H9 (cell line): ENCODE measurements at regions not wholly inside any gene's neighbourhood (a gene's known extent, or its start where the extent isn't known, plus 50 kb on each side); places are given as distances from the start of the nearest gene placed in this dataset.

Experiments
- DNase-seq: peaks from one replicate; pipeline ENCODE4 v3.0.0-alpha.2; 2017
- H2AFZ ChIP-seq: one replicate; pipeline ENCODE4 v1.6.1; 2013; ENCODE audit warnings: mild to moderate bottlenecking, low read length, control low read depth, moderate library complexity
- H2AK5ac ChIP-seq: 2 replicates; pipeline ENCODE4 v1.6.1; 2013; ENCODE audit warnings: low read length, control low read depth, mixed read lengths; ENCODE audit not compliant: insufficient read length
- H2BK120ac ChIP-seq: one replicate; pipeline ENCODE4 v1.6.1; 2013; ENCODE audit warnings: low read depth, mild to moderate bottlenecking, low read length, control low read depth, inconsistent platforms; ENCODE audit not compliant: poor library complexity, severe bottlenecking
- H2BK12ac ChIP-seq: 2 replicates; pipeline ENCODE4 v1.6.1; 2013; ENCODE audit warnings: low read length, control low read depth, mixed read lengths, low read depth; ENCODE audit not compliant: insufficient read length
- H2BK15ac ChIP-seq: 2 replicates; pipeline ENCODE4 v1.6.1; 2013; ENCODE audit warnings: low read depth, low read length, control low read depth
- H2BK20ac ChIP-seq: one replicate; pipeline ENCODE4 v1.6.1; 2013; ENCODE audit warnings: low read depth, mild to moderate bottlenecking, low read length, control low read depth, inconsistent platforms; ENCODE audit not compliant: poor library complexity, severe bottlenecking
- H2BK5ac ChIP-seq: 2 replicates; pipeline ENCODE4 v1.6.1; 2013; ENCODE audit warnings: low read length, control low read depth, mixed read lengths; ENCODE audit not compliant: insufficient read length
- H3K14ac ChIP-seq: 2 replicates; pipeline ENCODE4 v1.6.1; 2013; ENCODE audit warnings: low read length, control low read depth; ENCODE audit not compliant: insufficient read depth
- H3K18ac ChIP-seq: 2 replicates; pipeline ENCODE4 v1.6.1; 2013; ENCODE audit warnings: low read depth, mild to moderate bottlenecking, mixed read lengths, low read length, control low read depth; ENCODE audit not compliant: insufficient read length
- H3K23ac ChIP-seq: 2 replicates; pipeline ENCODE4 v1.6.1; 2013; ENCODE audit warnings: low read length, control low read depth, mixed read lengths, low read depth; ENCODE audit not compliant: insufficient read length
- H3K23me2 ChIP-seq: 2 replicates; pipeline ENCODE4 v1.6.1; 2013; ENCODE audit warnings: low read depth, mild to moderate bottlenecking, mixed read lengths, low read length, control low read depth; ENCODE audit not compliant: insufficient read length, poor library complexity, severe bottlenecking
- H3K27ac ChIP-seq: 2 replicates; pipeline ENCODE4 v1.5.1; 2013; ENCODE audit warnings: low read length, control low read depth, mixed read lengths, low read depth; ENCODE audit not compliant: insufficient read length
- H3K27me3 ChIP-seq: 2 replicates; pipeline ENCODE4 v1.6.1; 2013; ENCODE audit warnings: low read length, control low read depth, inconsistent platforms; ENCODE audit not compliant: insufficient read depth
- H3K4ac ChIP-seq: 2 replicates; pipeline ENCODE4 v1.6.1; 2013; ENCODE audit warnings: low read depth, mild to moderate bottlenecking, control low read depth, inconsistent platforms, low read length, moderate library complexity
- H3K4me1 ChIP-seq: 2 replicates; pipeline ENCODE4 v1.6.1; 2013; ENCODE audit warnings: low read length, control low read depth, inconsistent platforms; ENCODE audit not compliant: insufficient read depth
- H3K4me2 ChIP-seq: 2 replicates; pipeline ENCODE4 v1.6.1; 2013; ENCODE audit warnings: low read length, control low read depth, mixed read lengths; ENCODE audit not compliant: insufficient read length, insufficient read depth
- H3K56ac ChIP-seq: 2 replicates; pipeline ENCODE4 v1.6.1; 2013; ENCODE audit warnings: low read depth, mild to moderate bottlenecking, mixed read lengths, low read length, control low read depth; ENCODE audit not compliant: insufficient read length
- H3K79me1 ChIP-seq: 2 replicates; pipeline ENCODE4 v1.6.1; 2013; ENCODE audit warnings: low read depth, mild to moderate bottlenecking, moderate library complexity, low read length, control low read depth, inconsistent platforms; ENCODE audit not compliant: insufficient read depth, poor library complexity, severe bottlenecking
- H3K79me2 ChIP-seq: 2 replicates; pipeline ENCODE4 v1.6.1; 2013; ENCODE audit warnings: low read length, control low read depth, inconsistent platforms; ENCODE audit not compliant: insufficient read depth
- H3K9ac ChIP-seq: 2 replicates; pipeline ENCODE4 v1.6.1; 2013; ENCODE audit warnings: low read length, control low read depth, mixed read lengths; ENCODE audit not compliant: insufficient read length; ENCODE audit errors: extremely low read depth
- H3K9me3 ChIP-seq: one replicate; pipeline ENCODE4 v1.6.1; 2013; ENCODE audit warnings: low read depth, low read length, inconsistent platforms; ENCODE audit not compliant: control insufficient read depth
- H3T11ph ChIP-seq: one replicate; pipeline ENCODE4 v1.6.1; 2013; ENCODE audit warnings: mild to moderate bottlenecking, low read length, control low read depth, inconsistent platforms
- H4K20me1 ChIP-seq: one replicate; pipeline ENCODE4 v1.6.1; 2013; ENCODE audit not compliant: control insufficient read depth, insufficient read length, insufficient read depth
- H4K5ac ChIP-seq: 2 replicates; pipeline ENCODE4 v1.6.1; 2013; ENCODE audit warnings: low read depth, mild to moderate bottlenecking, mixed read lengths, low read length, control low read depth; ENCODE audit not compliant: insufficient read length
- H4K8ac ChIP-seq: replicated peaks from 2 replicates; pipeline ENCODE4 v1.6.1; 2013; ENCODE audit warnings: low read length, control low read depth, mixed read lengths, low read depth; ENCODE audit not compliant: insufficient read length
- H4K91ac ChIP-seq: 2 replicates; pipeline ENCODE4 v1.6.1; 2013; ENCODE audit warnings: low read depth, mild to moderate bottlenecking, moderate library complexity, mixed read lengths, low read length, control low read depth; ENCODE audit not compliant: insufficient read length
- H3K27ac Mint-ChIP-seq, 3 experiments: 2 replicates in 2 of 3; 3 replicates in 1 of 3; pipeline ENCODE4 v1.8.0; 2020 to 2021; ENCODE audit warnings: mixed read lengths in 3 of 3, mild to moderate bottlenecking in 1 of 3, moderate library complexity in 1 of 3
- H3K27me3 Mint-ChIP-seq: 2 replicates; pipeline ENCODE4 v1.8.0; 2021; ENCODE audit warnings: low read depth, mild to moderate bottlenecking, moderate library complexity, mixed read lengths
- H3K36me3 Mint-ChIP-seq, 3 experiments: 2 replicates in 2 of 3; 3 replicates in 1 of 3; pipeline ENCODE4 v1.8.0; 2020 to 2021; ENCODE audit warnings: low read depth in 3 of 3, mixed read lengths in 3 of 3; ENCODE audit not compliant: insufficient read depth in 1 of 3
- H3K4me1 Mint-ChIP-seq, 2 experiments: 2 replicates each; pipeline ENCODE4 v1.8.0; 2020; ENCODE audit warnings: mixed read lengths in 2 of 2
- H3K4me3 Mint-ChIP-seq, 2 experiments: 2 replicates in 1 of 2; 3 replicates in 1 of 2; pipeline ENCODE4 v1.8.0; 2020 to 2021; ENCODE audit warnings: mild to moderate bottlenecking in 2 of 2, mixed read lengths in 2 of 2, moderate library complexity in 1 of 2
- H3K9me3 Mint-ChIP-seq, 2 experiments: 2 replicates in 1 of 2; 3 replicates in 1 of 2; pipeline ENCODE4 v1.8.0; 2020; ENCODE audit warnings: mild to moderate bottlenecking in 2 of 2, mixed read lengths in 2 of 2, moderate library complexity in 1 of 2
- WGBS: extraction: QIAGEN DNeasy Blood & Tissue Kit; methylation state at CpG from one replicate; pipeline ENCODE4 v1.1.7; 2013; ENCODE audit warnings: missing lambda C conversion rate, low lambda C conversion rate, mixed read lengths; ENCODE audit not compliant: insufficient read length; ENCODE audit errors: extremely low coverage; 5-methylcytosine and 5-hydroxymethylcytosine counted together
- TF ChIP-seq, protein P1 (sequence below): fragments of 200-600 bp; sonication (generic); conservative IDR thresholded peaks from 3 replicates; pipeline ENCODE4 v1.8.0; 2021; ENCODE audit warnings: antibody characterized with exemption, mild to moderate bottlenecking

- H4K20me1 ChIP-seq = no peaks in the 10 kb centered on the region
- no peak for DNase-seq
- H3K79me2 ChIP-seq = no peaks in the 10 kb centered on the region
- Mint-ChIP-seq H3K27ac (no peak overlapping the region), H3K4me1 (no peaks in the 10 kb centered on the region), H3K27me3 (no peaks in the 10 kb centered on the region), H3K36me3 (no peaks in the 10 kb centered on the region), H3K4me3 (no peak overlapping the region), H3K9me3 (no peaks in the 10 kb centered on the region; a peak in 1 of 5 replicates)
- H3T11ph ChIP-seq = no peak overlapping the region
- no peaks in the 10 kb centered on the region for H3K27me3 ChIP-seq
- no peak overlapping the region for H2BK5ac ChIP-seq
- no peak overlapping the region for H2BK15ac ChIP-seq
- no peak overlapping the region for H3K23ac ChIP-seq
- no peaks in the 10 kb centered on the region for H3K9me3 ChIP-seq
- H3K9ac ChIP-seq = no peak overlapping the region
- H4K8ac ChIP-seq = no peak overlapping the region
- no peak overlapping the region for H4K91ac ChIP-seq
- H3K4me2 ChIP-seq = no peak overlapping the region
- H4K5ac ChIP-seq = no peak overlapping the region
- H3K27ac ChIP-seq = no peak overlapping the region
- H3K23me2 ChIP-seq = no peaks in the 10 kb centered on the region
- no peak overlapping the region for H3K14ac ChIP-seq
- no peak overlapping the region for H3K18ac ChIP-seq
- H2BK20ac ChIP-seq = no peak overlapping the region
- no peak overlapping the region for H2BK12ac ChIP-seq
- H3K56ac ChIP-seq = no peak overlapping the region
- no peaks in the 10 kb centered on the region for H3K79me1 ChIP-seq
- no CpG with 5 or more reads among the region's 3 CpGs for WGBS
- H2BK120ac ChIP-seq = no peak overlapping the region
- TF ChIP-seq, protein P1, sequence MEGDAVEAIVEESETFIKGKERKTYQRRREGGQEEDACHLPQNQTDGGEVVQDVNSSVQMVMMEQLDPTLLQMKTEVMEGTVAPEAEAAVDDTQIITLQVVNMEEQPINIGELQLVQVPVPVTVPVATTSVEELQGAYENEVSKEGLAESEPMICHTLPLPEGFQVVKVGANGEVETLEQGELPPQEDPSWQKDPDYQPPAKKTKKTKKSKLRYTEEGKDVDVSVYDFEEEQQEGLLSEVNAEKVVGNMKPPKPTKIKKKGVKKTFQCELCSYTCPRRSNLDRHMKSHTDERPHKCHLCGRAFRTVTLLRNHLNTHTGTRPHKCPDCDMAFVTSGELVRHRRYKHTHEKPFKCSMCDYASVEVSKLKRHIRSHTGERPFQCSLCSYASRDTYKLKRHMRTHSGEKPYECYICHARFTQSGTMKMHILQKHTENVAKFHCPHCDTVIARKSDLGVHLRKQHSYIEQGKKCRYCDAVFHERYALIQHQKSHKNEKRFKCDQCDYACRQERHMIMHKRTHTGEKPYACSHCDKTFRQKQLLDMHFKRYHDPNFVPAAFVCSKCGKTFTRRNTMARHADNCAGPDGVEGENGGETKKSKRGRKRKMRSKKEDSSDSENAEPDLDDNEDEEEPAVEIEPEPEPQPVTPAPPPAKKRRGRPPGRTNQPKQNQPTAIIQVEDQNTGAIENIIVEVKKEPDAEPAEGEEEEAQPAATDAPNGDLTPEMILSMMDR = no peak
- no peak overlapping the region for H3K4ac ChIP-seq
- H3K4me1 ChIP-seq = no peaks in the 10 kb centered on the region
- no peak overlapping the region for H2AK5ac ChIP-seq
- H2AFZ ChIP-seq = no peak overlapping the region
Observed at GRCh38 chr4:101678180-101678579, 112.3 kb upstream of the BANK1 start.
